GM18511 (cell line): ENCODE measurements at regions not wholly inside any gene's neighbourhood (a gene's known extent, or its start where the extent isn't known, plus 50 kb on each side); places are given as distances from the start of the nearest gene placed in this dataset.
"Not testable (repeated sequence)": the region's sequence is repeated elsewhere in the genome, so short reads cannot be mapped to it uniquely, and the experiment has no call there.

ENCODE experiments used
- ATAC-seq: cut with Tn5 transposase; IDR thresholded peaks from one replicate; pipeline ENCODE4 v1.9.1; 2021; ENCODE audit warnings: mild to moderate bottlenecking, moderate library complexity; ENCODE audit not compliant: unreplicated experiment

- ATAC-seq: no peak
These were observed 197.8 kb downstream of the HAO1 start for GRCh38 chr20:7742479-7742878.

DNA sequence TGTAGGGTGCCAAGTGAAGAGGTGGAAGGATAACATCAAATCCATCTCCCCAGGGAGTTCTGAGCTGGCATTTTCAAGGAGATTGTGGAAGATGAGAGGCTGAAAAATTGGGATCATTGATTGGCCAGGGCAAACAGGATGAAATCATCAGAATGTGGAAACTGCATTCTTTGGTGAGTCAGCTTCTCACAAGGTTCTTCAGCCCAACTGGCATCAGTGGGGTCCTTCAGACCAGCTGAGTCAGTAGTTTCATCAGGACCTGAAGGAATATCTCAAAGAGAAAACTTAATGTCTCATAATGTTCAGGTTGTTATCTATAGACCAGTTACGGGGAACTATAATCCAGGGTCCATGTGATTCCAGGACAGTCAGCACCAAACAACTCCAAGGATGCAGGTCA, 195.8 kb downstream of the HAO1 start:
- ATAC-seq: no peak

GRCh38 chr20:7748624-7749023, 191.6 kb downstream of the HAO1 start:
- ATAC-seq: no peak

DNA sequence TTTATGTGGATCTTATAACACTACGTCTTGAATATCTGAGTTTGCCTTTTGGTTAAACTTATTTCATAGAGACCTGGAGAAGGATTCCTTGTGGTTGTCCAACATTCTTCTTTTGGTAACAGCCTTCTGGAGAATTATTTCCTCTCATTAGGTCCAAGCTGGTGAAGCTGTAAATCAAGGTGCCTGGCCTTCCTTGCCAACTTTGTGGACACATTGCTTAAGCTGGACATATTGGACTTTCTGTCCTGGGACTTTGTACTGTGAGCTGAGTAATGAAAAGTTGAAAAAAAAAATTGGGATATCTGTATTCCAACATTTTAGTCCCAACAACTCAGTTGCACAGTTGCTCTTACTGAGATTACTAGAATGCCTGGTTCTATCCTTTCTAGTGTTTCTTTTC, 186.2 kb downstream of the HAO1 start:
- ATAC-seq: no peak

GRCh38 chr20:7758406-7758805, 181.9 kb downstream of the HAO1 start:
- no peak for ATAC-seq

GRCh38 chr20:7760247-7761031, 179.8 kb downstream of the HAO1 start:
- no peak for ATAC-seq

DNA sequence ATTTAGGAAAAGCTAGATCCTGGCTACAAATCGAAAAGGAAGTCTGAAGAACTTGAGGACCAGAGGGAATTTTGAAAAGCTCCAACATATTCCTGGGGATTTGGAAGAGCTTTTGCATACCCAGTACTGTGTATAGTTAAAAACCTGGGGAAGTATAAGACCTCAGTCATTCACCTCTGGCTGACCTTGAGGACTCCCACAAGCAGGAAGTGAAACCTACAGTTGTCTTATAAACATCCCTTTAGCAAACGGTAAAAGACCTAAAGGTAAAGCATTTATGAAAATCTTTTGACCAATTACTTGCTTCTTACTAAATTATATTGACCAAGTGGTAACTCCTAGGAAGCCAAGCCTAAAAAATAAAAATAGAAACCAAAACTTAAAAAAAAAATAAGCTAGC, 175.0 kb downstream of the HAO1 start:
- ATAC-seq: peak; percentile 87

DNA sequence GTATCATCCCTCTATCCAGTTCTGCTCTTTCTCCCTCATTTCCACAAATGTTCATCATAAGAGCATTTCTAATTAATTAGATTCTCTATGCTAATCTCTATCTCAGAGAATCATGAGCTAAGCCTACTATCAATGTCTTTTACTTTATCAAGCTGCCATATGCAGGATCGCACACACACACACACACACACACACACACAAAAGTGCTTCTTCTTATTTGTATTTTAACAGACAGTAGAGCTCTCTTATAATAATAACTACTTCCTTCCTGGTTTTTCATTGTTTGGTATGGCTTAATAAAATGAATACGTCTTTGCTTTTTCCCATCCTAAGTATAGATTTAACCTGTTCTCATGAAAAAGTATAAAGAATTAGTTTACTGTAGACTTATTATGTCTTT, 170.2 kb downstream of the HAO1 start:
- ATAC-seq: no peak

DNA sequence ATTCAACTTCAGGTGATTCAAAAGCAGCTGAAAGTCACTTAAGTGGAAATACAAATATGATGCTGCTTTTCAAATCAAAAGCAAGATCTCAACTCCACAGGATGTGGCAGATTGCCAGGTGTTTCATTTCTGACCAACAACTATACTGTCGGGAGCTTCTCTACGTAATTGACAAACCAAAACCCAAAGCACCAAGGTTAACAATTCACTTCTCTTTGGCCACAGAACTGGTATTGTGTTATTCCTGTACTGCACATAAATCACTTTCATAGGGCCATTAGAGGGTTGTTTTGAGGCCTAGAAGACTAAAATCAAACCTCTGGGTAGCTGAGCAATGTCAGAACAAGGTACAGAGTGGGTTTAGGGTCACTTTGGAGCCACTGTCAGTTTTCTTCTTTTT, 169.7 kb downstream of the HAO1 start:
- ATAC-seq: peak; percentile 98

DNA sequence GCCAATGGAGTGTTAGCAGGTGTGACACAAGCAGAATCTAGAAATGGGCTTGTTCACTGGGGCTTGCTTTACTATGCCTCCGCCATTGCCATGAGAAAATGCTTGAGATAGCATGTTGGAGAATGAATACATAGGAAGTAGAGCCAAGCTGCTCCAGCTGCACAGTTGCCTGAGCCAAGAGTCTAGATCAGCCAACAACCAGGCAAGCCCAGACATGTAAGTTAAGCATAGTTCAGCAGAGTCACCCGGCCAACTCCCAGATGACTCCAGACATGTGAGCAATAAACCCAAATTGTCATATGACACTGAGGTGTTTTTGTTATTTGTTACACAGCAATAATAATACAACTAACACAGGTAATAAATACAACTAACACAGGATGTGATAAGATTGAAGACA, 167.9 kb downstream of the HAO1 start:
- ATAC-seq: no peak

DNA sequence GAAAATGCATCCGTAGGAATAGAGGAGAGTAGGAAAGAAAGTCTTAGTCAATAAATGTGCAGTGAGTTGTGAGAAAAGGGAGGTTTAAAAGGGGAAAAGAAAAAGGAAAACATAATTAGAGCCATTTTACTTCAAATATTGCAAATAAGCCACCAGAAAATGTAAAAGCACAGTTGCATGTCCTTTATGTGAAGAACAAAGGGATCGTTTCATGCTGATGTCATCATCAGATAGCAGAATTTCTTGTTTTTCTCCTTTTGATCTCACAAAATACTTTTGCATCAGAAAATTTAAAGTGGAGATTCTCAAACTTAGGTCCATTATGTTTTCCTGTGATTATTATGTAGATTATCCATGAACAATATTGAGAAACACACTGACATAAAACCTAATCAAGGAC, 166.7 kb downstream of the HAO1 start:
- no peak for ATAC-seq

DNA sequence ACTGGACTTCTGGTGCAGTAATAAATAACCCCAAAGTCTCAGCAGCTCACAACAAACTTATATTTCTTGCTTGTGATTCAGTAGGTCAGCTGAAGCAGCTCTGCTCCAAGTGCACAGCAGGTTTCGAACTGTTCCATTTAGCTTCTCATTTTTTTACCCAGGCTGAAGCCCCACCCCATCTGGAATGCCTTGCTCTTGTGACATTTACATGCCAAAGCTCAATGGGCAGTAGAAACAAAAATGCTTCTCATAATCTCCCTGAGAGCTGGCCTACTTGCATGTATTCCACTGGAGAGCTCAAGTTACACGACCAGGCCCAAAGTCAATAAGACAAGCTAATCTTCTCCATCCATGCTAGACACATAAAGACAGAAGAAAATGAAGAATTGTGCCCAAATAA, 165.2 kb downstream of the HAO1 start:
- ATAC-seq: no peak

DNA sequence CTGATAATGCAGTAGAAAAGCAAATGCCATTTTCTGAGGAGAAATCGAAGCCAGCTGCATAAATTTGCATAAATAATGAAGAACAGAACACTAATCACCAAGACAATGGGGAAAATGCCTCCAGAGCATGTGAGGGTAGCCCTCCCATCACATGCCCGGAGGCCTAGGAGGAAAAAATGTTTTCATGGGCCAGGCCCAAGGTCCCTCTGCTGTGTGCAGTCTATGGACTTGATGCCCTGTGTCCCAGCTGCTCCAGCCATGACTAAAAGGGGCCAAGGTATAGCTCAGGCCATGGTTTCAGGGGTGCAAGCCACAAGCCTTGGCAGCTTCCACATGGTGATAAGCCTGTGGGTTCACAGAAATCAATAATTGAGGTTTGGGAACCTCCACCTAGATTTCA, 164.1 kb downstream of the HAO1 start:
- no peak for ATAC-seq

DNA sequence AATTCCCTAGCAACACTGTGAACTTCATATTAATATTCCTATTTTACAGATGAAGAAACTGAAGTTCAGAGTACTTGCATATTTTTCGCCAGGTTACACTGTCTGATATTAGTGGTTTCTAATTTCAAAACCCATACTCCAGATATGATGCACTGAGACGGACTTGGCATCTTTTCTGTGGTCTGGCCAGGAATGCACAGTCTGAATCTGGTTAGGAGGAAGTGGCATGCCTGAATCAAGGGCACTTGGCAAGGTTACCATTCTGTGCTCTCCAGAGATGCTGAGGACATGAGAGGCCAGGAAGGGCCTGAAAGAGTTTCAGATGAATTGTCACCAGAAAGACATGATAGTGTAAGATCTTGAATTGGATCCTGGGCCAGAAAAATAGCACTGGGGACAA, 150.1 kb downstream of the HAO1 start:
- ATAC-seq: no peak

- no peak for ATAC-seq
These were observed 147.9 kb downstream of the HAO1 start for GRCh38 chr20:7792150-7792869.

GRCh38 chr20:7798176-7798575, 142.1 kb downstream of the HAO1 start:
- no peak for ATAC-seq

- no peak for ATAC-seq
These were observed 140.4 kb downstream of the HAO1 start for GRCh38 chr20:7799862-7800261.

GRCh38 chr20:7803411-7804151, 136.7 kb downstream of the HAO1 start:
- not testable (repeated sequence) for ATAC-seq

- no peak for ATAC-seq
These were observed 133.4 kb downstream of the HAO1 start for GRCh38 chr20:7806831-7807230.

GRCh38 chr20:7817286-7817685, 123.0 kb downstream of the HAO1 start:
- ATAC-seq: no peak

- no peak for ATAC-seq
These were observed 121.8 kb downstream of the HAO1 start for GRCh38 chr20:7818477-7818876.

GRCh38 chr20:7820897-7821296, 119.4 kb downstream of the HAO1 start:
- no peak for ATAC-seq
